ENCODE measurements at regions not wholly inside any gene's neighbourhood (a gene's known extent, or its start where the extent isn't known, plus 50 kb on each side); places are given as distances from the start of the nearest gene placed in this dataset.

DNA sequence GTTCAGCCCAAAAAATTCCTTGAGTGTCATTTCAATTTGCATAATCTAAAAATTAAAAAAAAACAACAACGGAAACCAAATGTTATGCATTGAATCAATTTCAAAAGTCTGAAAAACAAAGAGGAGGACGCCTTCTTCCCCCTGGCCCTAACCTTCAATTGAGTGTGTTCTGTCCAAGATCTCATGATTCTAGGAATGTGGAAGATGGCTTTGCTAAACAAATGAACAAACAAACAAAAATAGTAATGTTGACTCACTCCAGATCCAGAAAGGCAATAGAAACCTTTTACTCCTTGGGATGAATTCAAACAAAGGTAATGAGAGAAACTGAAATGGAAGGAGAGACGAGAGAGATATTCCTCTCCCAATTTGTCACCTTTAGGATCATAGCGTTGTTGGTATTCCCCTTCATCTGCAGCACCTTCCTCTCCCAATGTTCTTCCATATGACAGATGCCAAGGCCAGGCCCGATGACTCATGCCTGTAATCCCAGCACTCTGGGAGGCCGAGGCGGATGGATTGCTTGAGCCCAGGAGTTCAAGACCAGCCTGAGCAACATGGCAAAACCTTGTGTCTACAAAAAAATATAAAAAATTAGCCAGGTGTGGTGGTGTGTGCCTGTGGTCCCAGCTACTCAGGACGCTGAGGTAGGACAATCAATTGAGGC, 109.2 kb upstream of the ADGRF1 start:
- no peak for TF ChIP-seq ZFX (IDR thresholded peaks at IDR 0.05; ENCODE audit: borderline replicate concordance)
- TF ChIP-seq, protein P1, sequence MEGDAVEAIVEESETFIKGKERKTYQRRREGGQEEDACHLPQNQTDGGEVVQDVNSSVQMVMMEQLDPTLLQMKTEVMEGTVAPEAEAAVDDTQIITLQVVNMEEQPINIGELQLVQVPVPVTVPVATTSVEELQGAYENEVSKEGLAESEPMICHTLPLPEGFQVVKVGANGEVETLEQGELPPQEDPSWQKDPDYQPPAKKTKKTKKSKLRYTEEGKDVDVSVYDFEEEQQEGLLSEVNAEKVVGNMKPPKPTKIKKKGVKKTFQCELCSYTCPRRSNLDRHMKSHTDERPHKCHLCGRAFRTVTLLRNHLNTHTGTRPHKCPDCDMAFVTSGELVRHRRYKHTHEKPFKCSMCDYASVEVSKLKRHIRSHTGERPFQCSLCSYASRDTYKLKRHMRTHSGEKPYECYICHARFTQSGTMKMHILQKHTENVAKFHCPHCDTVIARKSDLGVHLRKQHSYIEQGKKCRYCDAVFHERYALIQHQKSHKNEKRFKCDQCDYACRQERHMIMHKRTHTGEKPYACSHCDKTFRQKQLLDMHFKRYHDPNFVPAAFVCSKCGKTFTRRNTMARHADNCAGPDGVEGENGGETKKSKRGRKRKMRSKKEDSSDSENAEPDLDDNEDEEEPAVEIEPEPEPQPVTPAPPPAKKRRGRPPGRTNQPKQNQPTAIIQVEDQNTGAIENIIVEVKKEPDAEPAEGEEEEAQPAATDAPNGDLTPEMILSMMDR (IDR thresholded peaks at IDR 0.05): no peak
- H3K27ac ChIP-seq: no peak overlapping the region

DNA sequence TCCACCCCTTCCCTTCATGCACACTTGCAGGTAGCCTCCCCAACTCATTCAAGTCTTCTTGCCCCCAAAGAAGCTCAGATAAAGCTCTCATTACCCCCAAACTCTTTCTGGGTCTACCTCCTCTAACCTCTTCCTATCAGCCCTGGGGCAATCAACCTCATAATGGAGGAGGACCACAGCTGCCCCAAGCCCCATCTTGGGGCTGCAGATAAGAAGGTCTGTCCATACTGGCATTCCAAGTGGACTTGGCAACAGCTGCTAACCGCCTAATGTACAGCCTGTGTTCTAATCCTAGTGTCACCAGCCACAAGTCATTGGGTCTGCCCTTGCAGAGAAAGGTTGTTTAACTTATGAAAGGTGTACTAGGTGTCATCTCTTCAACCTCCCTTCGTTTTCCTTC, 107.4 kb upstream of the ADGRF1 start:
- TF ChIP-seq, protein P1 (IDR thresholded peaks at IDR 0.05): no peak
- no peak for TF ChIP-seq ZFX (IDR thresholded peaks at IDR 0.05; ENCODE audit: borderline replicate concordance)

DNA sequence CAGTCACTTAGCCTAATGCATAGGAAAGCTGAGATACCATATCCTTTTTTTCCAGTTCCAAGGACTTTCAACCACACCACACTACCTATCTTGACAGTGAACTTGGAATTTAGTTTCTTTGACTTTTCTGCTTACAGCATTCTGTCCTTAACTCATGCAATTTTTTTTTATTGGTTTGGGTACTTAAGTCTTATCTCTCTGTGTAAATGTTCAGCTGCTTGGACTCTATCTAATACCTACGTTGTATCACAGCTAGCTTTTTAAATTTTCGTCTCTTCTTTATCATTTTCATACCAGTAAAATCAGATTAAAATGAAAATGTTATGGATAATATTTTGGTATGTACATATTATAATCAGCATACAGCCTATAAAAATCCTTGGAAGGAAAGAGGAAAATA, 106.9 kb upstream of the ADGRF1 start:
- no peak overlapping the region for H3K27ac ChIP-seq
- TF ChIP-seq ZFX (IDR thresholded peaks at IDR 0.05; ENCODE audit: borderline replicate concordance): no peak
- TF ChIP-seq, protein P1 (IDR thresholded peaks at IDR 0.05): no peak

More for the DNA sequence above, 107.4 kb upstream of the ADGRF1 start:
- H3K27ac ChIP-seq: no peak overlapping the region

DNA sequence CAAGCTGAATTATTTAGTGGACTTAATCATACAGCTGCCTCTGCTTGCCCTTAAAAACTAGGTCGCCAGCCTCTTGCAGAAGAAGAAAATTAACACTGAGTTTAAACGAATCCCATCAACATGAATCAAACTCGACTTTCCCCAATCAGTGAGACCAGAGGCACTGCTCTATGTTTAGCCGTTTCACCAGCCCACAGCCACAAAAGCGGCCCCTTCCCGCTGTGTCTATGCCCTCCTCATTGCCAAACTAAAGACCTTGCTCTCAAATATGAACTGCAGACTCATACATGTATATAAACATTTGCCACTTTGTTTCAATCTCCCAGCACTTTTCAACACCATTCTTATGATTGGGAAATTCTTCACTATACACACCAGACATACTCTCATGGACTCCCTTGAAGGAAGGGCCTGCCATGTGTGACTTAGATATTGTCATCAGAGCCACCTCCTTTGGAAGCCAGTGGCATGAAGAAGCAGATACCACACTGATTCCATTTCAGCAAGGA, 105.8 kb upstream of the ADGRF1 start:
- no peak overlapping the region for H3K27ac ChIP-seq
- TF ChIP-seq, protein P1 (IDR thresholded peaks at IDR 0.05): no peak
- no peak for TF ChIP-seq ZFX (IDR thresholded peaks at IDR 0.05; ENCODE audit: borderline replicate concordance)

DNA sequence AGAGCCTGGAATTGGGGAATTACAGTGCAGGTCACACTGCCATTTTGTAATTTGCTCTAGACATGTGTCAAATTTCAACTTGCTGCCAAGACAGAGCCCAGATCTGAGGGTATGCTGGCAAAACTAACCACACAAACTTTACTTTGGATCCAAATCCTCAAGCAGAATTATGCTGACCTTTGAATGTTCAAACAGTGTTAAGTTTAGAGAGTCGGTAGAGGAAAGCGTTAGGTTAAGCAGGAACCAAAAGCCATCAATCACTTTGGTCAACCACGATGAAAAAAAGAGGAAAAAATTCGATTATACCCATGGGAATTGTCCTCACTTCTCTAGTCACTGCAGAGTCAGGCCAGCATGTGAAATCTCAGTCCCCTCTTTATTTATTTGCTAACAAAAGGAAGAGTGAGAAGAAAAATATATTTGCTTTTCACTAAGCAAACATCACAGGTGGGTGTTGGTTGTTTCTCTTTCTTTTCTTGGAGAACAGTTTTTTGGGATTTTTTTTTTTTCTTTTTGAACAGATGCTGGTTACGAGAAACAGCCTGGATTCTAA, 105.1 kb upstream of the ADGRF1 start:
- H3K27ac ChIP-seq: no peak overlapping the region
- TF ChIP-seq ZFX (IDR thresholded peaks at IDR 0.05; ENCODE audit: borderline replicate concordance): no peak
- TF ChIP-seq, protein P1 (IDR thresholded peaks at IDR 0.05): no peak

DNA sequence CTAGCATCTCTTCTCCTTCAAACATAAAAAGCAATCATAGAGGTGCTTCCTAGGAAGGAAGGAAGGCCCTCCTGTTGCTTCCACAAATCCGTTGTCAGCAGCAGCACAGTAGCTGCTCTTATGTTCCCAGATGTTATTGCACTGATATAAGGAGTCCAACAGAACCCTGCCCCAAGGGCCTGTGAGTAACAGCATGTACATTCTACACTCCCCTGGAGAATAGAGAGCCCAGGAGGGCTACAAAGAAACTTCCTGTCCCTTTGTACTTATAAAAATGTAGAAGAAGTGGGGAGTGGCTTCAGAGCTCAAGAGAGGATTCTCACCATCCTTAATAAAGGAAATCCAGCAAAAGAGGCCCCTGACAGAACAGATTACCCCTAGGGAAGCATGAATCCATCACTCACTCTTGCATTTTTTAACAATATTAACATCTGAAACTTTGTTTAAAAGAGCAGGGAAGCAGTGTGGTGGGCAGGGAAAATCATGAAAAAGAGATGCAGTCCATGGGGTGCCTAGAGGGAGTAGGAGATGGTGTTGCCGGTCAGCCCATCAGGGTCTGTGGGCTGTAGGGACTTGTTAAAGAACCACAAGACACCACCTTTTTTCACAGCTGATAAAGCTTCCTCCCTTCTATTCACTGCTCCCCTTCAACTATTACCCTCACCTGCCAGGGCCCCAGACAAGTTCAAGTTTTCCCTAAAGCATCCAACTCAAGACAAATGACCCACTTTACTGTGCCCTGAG, 104.5 kb upstream of the ADGRF1 start:
- no peak overlapping the region for H3K27ac ChIP-seq
- TF ChIP-seq, protein P1 (IDR thresholded peaks at IDR 0.05): no peak
- no peak for TF ChIP-seq ZFX (IDR thresholded peaks at IDR 0.05; ENCODE audit: borderline replicate concordance)

DNA sequence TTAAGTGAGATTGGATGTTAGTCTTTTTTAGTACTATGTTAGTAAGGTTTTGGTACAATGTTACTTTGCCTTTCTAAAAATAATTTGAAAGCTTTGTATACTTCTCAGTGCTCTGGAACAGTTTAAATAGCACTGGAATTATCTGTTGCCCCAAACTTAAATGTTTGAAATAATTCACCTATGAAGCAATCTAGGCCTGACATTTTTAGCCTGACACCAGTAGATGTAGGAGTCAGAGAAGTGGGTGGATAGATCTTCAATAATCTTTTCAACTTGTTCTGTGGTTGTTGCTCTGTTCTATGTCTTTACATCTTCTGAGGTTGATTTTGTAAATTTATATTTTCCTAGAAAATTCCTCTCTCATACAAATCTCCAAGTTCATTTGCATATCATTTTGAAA, 103.1 kb upstream of the ADGRF1 start:
- TF ChIP-seq ZFX (IDR thresholded peaks at IDR 0.05; ENCODE audit: borderline replicate concordance): no peak
- TF ChIP-seq, protein P1 (IDR thresholded peaks at IDR 0.05): no peak

More for the DNA sequence above, 103.1 kb upstream of the ADGRF1 start:
- no peak overlapping the region for H3K27ac ChIP-seq
